ENCODE measurements at regions not wholly inside any gene's neighbourhood (a gene's known extent, or its start where the extent isn't known, plus 50 kb on each side); places are given as distances from the start of the nearest gene placed in this dataset.
A peak's percentile ranks its signal among the peaks of the same experiment; 100 is the strongest.

DNA sequence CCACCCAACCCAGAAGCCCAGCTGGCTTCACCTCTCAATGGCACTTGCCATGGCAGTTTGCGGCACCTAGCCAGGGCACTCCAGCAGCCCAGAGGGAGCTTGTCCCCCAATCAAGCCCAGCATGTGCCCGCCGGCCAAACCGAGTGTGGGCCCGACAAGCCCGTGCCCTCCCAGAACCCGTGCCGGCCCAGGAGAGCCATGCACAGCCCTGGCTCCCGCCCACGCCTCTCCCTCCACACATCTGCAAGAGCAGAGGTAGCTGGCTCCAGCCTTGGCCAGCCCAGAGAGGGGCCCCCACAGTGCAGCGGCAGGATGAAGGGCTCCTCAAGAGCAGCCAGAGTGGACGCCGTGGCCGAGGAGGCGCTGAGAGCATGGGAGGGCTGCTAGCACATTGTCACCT lies 2278.0 kb upstream of the PCDH20 start:
- DNase-seq (ENCODE audit: low read depth): no peak

DNA sequence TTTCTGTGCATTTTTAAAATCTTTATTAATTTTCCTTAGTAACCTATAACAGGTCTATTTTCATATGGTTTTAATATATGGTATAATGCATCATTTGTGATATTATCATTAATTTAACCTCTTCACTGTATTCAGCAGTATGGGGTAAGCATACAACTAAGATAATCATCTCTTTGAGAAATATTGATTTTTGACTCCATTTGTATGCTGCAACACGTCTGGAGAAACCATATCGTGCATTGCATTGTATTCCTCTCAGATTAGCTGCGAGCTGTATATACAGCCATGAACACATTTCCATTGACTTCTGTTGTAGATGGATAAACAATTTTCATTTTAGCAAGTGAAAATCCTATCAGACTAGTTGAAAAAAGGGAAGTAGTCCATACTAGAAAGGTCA lies 2275.8 kb upstream of the PCDH20 start:
- no peak for DNase-seq (ENCODE audit: low read depth)

DNA sequence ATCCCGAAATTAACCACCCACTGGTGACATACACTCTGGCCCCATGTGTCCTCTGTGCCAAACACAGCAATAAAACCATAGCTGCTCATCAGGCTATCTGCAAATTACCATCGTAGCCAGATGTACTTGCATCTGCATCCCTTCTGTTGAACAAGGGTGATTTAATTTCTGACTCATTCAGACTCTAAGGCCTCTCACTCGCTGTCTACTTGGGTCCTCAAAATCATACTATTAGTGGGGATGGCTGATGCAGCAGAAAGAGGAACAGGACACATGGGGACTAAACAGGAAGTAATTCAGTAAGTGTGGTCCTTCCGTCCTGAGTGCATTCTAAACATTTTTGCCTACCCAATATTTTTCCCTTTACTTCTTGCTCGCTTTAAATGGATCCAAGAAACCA lies 2275.0 kb upstream of the PCDH20 start:
- DNase-seq (ENCODE audit: low read depth): no peak

DNA sequence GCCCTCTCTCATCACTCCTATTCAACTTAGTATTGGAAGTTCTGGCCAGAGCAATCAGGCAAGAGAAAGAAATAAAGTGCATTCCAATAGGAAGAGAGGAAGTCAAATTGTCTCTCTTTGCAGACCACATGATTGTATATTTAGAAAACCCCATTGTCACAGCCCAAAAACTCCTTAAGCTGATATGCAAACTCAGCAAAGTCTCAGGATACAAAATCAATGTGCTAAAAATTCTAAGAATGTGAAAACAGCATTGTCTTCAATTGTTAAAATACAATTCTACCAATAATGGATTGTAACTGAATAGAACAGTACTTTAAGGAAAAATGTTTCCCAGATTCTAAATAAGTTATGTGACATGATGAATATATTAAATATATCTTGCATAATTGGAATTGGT lies 2269.2 kb upstream of the PCDH20 start:
- DNase-seq (ENCODE audit: low read depth): no peak

DNA sequence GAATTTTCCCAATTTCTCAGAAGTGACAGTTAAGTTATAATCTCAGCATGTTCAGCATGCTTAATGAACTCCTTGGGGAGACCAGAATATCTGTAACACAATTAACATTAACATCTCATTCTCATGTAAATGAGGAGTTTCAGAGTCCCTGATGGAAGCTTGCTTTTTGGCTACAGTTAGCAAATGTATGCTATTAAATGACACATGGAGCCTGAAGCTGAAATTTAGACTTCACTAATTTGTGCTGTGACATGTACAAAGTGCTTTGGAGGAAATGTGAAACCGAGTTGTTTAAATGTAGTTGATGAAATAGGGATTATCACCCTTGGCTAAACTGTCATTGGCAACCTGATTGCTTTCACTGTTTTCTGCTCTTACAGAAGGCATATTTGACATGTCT lies 2265.1 kb upstream of the PCDH20 start:
- no peak for DNase-seq (ENCODE audit: low read depth)

DNA sequence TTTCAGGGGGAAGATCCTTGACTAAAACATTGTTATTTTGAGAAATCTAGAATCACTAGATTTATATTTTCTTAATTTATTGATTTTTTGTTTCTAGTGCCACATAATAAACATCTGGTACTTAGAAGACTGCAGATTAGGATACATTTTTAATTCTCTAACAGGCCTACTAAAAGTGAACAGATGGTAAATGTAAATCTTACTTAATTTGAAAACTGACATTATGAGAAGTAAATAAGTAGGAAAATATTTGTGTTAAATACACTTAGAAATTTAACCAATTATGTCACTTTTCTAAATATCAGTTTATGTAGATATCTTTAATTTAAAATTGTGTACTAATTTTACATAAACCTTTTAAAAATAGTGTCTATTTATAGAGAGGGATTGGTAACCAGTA lies 2255.6 kb upstream of the PCDH20 start:
- DNase-seq (ENCODE audit: low read depth): no peak

DNA sequence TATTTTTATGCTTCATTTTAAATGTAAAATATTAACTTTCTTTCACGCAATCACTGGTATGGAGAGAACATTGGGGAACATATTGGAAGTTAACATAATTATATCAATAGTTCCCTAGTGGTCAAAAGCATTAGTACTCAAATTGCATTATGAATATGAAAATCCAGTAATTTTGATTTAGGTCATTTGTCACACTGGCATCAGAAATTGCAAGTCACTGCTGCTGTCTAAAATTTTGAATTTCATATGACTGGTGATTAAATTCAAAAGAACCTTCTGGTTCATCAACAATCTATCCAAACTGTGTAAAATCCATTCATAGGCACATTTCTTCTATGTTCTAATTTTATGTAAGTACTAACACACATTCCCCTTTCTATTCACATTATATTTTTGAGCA lies 2235.7 kb upstream of the PCDH20 start:
- DNase-seq (ENCODE audit: low read depth): no peak

DNA sequence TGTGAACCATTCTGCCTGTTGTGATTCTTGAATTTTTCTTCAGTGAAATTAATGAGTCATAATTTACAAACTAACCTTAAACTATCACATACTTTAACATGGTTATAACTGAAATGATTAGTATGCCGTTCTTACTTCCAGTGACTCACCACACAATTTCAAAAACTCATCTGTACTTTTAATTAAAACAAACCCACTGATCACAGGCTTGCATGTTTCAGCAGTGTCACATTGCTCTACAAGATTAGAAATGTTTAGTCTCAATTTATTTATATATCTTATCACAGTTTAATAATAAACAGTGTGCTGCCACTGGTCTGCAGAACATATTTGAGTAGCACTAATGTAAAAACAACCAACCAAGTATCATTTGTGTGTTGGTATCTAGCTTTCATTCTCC lies 2227.9 kb upstream of the PCDH20 start:
- DNase-seq (ENCODE audit: low read depth): peak; percentile 11

DNA sequence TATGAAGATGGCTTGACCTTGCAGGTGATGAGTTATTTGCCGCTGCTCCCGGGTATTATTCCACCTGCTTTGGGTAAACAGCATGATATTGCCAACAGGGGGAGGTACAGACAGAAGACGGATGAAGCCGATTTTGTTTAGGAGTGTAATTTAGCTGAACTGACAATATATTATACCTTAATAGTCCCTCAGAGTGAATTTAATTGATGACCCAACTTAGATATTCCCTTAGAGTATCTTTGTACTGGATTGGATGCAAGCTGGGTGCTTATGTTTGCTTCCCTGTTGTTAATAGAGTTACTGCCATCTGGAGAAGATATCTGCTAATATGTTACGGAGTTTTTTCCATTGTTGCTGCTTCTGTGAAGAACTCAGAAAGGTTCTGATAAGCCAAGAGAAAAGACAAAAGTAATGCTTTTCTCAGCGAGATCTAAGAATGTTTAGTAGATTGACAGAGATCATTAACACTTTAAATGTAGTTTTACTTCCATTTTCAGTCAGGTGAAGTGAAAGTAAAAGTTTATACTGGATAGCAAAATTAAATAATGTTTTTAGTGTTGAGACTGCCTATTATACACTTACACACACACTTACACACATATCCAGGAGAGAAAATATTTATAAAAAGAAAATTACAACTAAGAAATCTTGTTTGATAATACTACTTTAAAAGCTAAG lies 2220.8 kb upstream of the PCDH20 start:
- peak; percentile 5 for DNase-seq (ENCODE audit: low read depth)

DNA sequence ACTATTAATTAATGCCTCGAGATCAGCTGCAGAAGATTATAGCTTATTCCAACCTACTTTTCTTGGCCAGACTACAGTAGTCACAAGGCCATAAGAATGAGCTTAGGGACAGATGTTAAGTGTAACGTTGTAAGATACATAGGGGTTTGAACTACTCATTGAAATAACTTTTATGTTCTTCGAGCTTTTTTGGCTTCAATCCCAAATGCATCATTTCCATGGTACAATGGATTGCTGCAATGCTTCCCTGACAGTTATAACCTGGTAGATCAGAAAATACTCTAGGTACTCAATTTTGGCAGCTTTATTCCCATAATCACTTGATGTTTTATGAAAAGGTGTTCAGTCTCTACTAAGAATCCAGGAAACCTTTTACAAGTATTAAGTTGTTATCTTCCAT lies 2216.7 kb upstream of the PCDH20 start:
- DNase-seq (ENCODE audit: low read depth): peak; percentile 1

DNA sequence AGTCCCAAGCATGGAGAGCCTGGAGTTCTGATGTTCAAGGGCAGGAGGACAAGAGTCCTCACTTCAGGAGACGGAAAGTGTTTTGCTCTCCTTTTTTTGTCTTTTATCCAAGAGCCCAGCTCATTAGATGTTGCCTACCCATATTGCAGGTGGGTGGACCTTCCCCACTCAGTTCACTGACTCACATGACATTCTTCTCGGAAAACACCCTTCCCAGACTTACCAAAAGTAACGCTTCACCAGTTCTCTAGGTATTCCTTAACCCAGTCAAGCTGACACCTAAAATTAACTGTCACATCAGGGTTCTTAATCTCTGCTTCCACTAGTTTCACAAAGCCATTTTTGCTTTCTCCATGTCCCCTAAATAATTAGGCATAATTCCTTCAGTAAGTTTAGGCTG lies 2215.4 kb upstream of the PCDH20 start:
- no peak for DNase-seq (ENCODE audit: low read depth)

DNA sequence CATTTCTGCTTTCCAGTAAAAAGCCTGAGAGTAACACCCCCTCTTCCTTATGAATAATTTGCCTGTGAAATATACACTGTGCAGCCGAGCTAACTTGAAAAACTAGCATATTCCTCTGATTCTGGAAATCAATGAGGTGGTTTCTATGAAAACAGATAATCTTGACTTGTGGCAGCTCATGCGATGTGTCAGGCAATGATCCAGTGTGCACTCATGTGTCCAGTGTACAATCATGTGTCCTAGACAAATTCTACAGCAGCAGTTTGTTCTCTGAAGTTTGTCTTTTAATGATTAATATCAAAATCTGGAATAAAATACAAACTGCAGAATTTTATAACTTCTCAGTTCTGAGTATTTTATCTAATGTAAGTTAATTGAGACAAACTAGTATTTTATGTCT lies 2213.9 kb upstream of the PCDH20 start:
- DNase-seq (ENCODE audit: low read depth): no peak

DNA sequence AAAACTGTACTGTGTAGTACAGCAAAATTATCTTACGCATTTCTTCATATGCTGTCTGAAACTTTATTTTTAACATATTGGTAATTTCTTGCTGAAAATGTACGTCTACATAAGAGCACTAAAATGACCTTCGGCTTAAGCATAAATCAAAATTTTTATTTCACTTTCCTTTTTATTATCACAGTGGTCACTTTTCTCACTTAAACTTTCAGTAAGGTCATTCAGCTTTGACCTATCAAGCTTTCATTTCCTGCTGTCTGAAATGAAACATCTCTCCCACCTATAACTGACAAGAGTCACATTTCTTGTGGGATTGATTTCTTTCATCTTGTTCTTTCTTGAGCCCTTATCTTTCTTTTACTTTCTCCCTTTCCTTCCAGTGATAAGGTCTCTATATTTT lies 2212.7 kb upstream of the PCDH20 start:
- no peak for DNase-seq (ENCODE audit: low read depth)

DNA sequence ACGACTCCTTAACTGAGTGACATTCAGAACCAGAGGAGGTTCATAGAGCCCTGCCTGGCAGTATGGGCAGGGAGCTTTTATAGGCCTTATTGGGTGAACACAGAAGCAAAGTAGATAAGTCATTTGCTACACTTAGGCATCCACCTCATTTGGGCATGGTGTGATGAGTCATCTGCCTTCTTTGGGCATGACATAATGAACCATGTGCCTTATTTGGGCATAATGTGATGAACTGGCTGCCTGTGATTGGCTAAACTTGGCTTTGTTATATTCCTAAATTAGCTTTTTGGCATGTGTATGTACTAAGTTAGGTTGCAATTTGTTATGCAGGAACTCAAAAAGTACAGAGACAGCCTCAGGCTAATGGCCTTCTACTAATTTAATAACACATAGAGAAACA lies 2210.2 kb upstream of the PCDH20 start:
- DNase-seq (ENCODE audit: low read depth): peak; percentile 12

DNA sequence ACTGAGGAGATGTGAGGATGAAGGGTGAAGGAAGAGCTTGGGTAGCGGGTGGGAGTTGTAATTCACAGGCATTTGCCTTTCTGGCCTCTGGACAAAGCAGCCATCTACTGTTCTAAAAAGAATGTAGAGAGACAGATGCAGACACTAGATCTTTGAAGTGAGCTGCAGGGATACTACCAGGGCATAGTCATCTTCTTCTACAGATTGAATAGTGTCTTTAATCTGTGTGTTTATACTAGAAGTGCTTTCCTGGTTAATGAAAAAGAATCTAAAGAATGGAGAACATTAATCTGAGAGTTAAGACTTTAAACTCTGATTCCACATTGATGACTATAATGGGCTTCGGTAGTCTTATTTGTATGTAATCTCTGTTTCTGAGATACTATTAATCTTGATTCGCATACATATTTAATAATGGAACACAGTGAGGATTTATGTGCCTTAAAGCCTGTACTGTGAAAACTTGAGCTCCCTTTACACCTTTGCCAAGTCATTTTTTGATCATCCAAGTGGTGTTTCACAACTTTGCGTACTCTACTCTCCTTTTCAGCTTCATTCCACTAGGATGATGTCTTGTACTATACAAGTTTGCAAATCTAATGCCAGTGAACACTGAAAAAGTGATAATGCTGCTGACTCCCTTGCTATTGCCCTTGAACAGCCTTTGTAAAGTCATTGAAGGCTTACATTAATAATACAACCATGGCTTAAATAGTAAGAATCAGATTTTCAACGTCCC lies 2199.4 kb upstream of the PCDH20 start:
- peak; percentile 61 for DNase-seq (ENCODE audit: low read depth)

DNA sequence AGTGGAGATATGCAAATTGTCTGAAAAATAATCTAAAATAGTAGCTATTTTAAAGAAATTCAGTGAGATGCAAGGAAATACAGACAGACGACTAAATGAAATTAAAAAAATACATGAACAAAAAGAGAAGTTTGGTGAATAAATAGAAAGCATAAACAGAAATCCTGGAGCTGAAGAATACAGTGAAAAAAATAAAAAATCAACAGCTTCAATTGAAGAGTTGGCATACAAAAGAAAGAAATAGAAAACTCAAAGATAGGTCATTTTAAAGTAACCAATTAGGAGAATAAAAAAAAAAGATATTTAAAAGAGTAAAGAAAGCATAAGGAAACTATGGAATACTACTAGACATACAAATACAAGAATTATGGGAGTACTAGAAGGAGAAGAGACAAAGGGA lies 2191.5 kb upstream of the PCDH20 start:
- DNase-seq (ENCODE audit: low read depth): no peak

DNA sequence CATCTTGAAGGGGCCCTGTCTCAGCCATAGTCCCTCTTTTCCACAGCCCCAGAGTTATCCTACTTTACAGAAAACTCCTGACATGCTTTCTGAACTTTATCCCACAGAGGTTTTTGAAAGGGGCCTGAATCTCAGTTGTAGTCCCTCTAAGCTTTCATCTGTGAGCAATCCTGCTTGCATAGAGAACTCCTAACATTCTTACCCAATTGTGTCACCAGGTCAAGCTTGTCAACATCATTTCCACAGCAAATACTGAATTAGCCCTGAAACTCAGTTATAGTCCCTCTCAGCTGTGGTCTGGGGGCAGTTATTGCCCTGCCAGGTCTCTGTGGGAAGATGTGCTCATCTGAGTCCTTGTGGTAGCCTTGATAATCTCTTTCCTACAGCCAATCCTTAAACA lies 2190.3 kb upstream of the PCDH20 start:
- peak; percentile 14 for DNase-seq (ENCODE audit: low read depth)

DNA sequence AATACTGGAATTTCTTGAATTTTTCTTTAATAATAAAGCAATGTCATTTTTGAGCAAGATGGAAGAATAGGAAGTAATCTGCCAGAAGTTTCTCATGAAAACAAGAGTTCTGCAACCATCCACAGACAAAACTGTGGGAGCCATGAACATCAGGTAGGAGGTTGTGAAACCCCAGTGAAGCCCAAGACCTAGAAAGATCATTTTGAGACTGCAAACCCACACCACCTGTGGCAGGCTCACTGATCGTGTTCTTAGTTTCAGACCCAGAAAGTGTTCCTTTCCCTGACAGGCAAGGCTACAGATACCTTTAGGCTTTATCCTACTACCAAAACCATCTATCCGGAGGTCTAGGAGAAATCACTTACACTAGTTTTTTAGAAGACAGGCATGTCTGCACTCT lies 2189.8 kb upstream of the PCDH20 start:
- no peak for DNase-seq (ENCODE audit: low read depth)

DNA sequence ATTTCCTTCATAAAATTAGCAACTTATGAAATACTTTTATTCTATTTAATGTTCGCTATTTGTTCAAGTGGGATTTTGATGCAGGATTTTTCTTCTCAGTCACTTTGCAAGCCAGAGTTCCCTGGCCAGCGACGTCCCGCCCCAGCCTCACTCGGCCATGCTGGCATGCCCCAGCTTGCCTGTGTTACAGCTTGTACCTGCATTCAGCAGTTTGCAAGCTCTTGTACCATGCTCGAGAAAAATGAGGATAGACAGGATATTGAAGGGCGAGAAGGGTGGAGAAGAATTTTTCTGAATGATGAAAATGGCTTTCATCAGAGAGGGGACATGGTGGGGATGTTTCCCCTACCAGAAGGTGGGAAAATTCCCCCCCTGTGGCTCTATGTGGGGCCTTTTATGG lies 2180.2 kb upstream of the PCDH20 start:
- DNase-seq (ENCODE audit: low read depth): no peak

DNA sequence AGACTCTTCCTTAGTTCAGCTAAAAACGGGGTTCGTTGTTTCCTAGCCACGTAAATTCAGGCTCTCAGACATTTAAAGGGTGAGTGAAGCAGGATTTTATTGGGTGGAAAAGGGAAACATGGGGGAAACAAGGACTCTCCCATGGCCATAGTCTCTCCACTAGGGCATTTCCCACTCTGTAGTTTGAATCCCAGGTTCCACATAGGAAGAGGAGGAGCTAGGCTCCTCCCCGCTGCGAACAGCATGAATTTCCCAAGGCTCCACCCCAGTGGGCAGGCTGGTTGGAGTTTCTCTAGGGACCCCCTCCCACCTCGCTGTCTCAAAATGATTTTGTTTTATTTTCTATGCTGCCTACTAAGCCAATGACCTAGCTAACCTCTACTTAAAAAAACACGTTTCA lies 2170.8 kb upstream of the PCDH20 start:
- DNase-seq (ENCODE audit: low read depth): no peak

DNA sequence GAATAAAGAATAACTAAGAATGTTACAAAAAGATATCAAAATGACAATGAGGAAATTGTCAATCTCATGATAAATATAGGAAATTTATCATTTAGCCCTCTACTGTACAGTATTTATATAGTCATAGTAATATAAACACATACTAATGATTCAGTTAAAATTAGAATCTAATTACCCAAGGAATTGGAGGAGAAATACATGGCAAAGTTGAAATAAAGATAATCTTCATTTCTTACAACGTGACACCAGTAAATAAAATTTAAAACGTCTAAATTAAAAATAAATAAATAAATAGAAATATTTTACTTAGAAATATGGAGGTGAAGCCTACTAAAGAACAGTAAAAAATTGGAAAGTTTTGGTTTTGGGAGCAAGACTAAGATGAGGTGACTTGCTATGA lies 2163.1 kb upstream of the PCDH20 start:
- no peak for DNase-seq (ENCODE audit: low read depth)

DNA sequence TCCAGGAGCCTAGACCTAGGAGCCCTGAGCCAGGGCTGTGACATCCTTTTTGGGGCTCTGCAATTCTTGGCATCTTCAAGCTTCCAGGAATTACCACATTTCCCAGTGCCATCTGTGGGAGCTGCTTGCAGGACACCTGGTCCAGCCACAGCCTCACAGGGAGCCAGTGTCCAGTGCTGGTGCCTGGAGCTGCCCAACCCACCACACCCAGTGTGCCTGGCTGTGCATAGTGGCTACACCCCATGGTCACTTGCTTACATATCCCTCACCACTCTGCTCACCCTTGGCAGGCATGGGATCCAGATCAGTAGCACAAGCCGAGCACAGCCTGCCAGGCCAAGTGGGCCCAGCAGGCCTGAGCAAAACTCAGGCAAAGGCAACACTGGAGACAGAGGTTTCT lies 2151.4 kb upstream of the PCDH20 start:
- no peak for DNase-seq (ENCODE audit: low read depth)

DNA sequence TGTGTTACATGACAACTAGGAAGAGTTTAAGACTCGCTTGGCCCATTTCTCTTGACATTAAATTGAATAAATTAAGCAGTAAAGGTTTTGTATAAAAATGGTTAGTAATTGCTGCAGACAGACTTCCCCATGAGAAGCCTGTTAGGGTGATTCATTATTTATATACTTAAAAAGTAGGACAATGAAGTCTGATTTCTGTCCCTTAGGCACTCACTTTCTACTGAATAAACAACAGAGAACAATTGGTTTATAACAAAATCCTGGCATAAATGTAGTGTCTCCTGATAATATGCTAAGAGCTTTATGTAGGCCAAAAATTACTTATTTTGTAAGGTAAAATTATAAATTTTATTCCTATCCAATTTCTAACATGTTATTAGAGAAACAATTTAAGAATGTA lies 2138.5 kb upstream of the PCDH20 start:
- DNase-seq (ENCODE audit: low read depth): peak; percentile 1

DNA sequence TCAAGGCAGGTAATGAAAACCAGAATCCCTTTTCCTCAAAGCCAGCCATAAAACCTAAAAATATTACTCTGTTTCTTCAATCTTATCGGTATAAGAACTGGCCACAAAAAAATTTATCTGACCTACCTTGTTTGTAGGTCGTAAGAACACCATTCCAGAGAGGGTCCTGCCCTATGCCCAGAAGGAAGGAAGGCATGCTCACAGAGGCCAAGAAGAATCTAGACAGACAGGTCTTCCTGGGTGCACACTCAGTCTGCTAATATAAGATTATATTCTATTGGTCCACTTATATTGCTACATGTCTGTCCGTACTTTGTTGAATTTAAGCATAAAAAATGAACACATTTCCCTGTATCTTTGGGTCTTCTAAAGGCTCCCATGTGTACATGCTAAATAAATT lies 2136.1 kb upstream of the PCDH20 start:
- DNase-seq (ENCODE audit: low read depth): no peak

Data from iris pigment epithelial cell (primary cell).